K562 (cell line): ENCODE measurements at regions not wholly inside any gene's neighbourhood (a gene's known extent, or its start where the extent isn't known, plus 50 kb on each side); places are given as distances from the start of the nearest gene placed in this dataset.
A peak's percentile ranks its signal among the peaks of the same experiment; 100 is the strongest.

Experiments used
- ATAC-seq: fragments of 200-7000 bp; cut with Tn5 transposase; 3 replicates; pipeline ENCODE4 v1.9.1; 2020; ENCODE audit warnings: moderate library complexity
- BruUV-seq: library from RNA; stranded (reverse); fragments of 400-500 nt; replicated peaks from 2 replicates; lab custom pipeline; 2021; lab: Mats Ljungman, UMichigan
- CTCF ChIA-PET: fragments of 300-600 bp; formaldehyde crosslinking; extraction: SDS; loops from one replicate; lab custom pipeline; 2021; ENCODE audit warnings: low intra/inter-chr PET ratio; lab: Yijun Ruan, JAX
- POLR2A ChIA-PET: fragments of 300-600, 350-650 bp; sonication (Branson Sonifier 250); formaldehyde crosslinking; extraction: SDS; loops from one replicate; lab custom pipeline; 2021; ENCODE audit warnings: antibody characterized with exemption, inconsistent platforms; lab: Yijun Ruan, JAX
- DNase-seq, 4 experiments: peaks; one replicate each; pipeline versions ENCODE4 v3.0.0 to v3.0.0-alpha.2; 2011 to 2018; ENCODE audit warnings: low spot score in 3 of 4, mixed read lengths in 3 of 4; ENCODE audit errors: extremely low read depth in 1 of 4
- FAIRE-seq: peaks from 2 replicates; lab custom pipeline; 2011; peaks lifted over from hg19 to GRCh38; lab: Jason Lieb, UNC
- H2AFZ ChIP-seq: 2 replicates; pipeline ENCODE4 v1.6.0; 2011; ENCODE audit warnings: low read depth, low read length, control low read depth, inconsistent platforms
- H3K27ac ChIP-seq: fragments of 200-600 bp; 3 replicates; pipeline ENCODE4 v1.8.0; 2011; ENCODE audit warnings: low read depth, mild to moderate bottlenecking, control low read depth, inconsistent platforms, low read length, moderate library complexity, mixed read lengths; ENCODE audit errors: extremely low read depth
- H3K27me3 ChIP-seq, 2 experiments: fragments of 300-600 bp in 1 of 2; 2 replicates in 1 of 2; 3 replicates in 1 of 2; pipeline versions ENCODE4 v1.6.0 to v1.8.0; 2011; ENCODE audit warnings: inconsistent platforms in 2 of 2, low read length in 2 of 2, mild to moderate bottlenecking in 1 of 2, mixed read lengths in 1 of 2, moderate library complexity in 1 of 2; ENCODE audit not compliant: control insufficient read depth in 2 of 2, insufficient read depth in 2 of 2
- H3K36me3 ChIP-seq: fragments of 300-600 bp; 3 replicates; pipeline ENCODE4 v1.8.0; 2011; ENCODE audit warnings: mild to moderate bottlenecking, low read length, inconsistent platforms; ENCODE audit not compliant: control insufficient read depth, insufficient read depth
- H3K4me1 ChIP-seq, 2 experiments: fragments of 200-600 bp in 1 of 2; replicated peaks in 1 of 2; 2 replicates in 1 of 2; 3 replicates in 1 of 2; pipeline versions ENCODE4 v1.5.1 to v1.8.0; 2011; ENCODE audit warnings: inconsistent platforms in 2 of 2, low read length in 2 of 2, mild to moderate bottlenecking in 1 of 2, mixed read lengths in 1 of 2, moderate library complexity in 1 of 2; ENCODE audit not compliant: control insufficient read depth in 2 of 2, insufficient read depth in 2 of 2
- H3K4me2 ChIP-seq: 2 replicates; pipeline ENCODE4 v1.6.1; 2011; ENCODE audit warnings: low read length, control low read depth, inconsistent platforms, mixed read lengths; ENCODE audit not compliant: insufficient read depth
- H3K4me3 ChIP-seq: fragments of 200-600 bp; sonication (generic), shearing (Covaris generic); 2 replicates; pipeline ENCODE4 v1.5.1; 2016; ENCODE audit warnings: control low read depth, inconsistent platforms
- H3K79me2 ChIP-seq: fragments of 200-600 bp; 3 replicates; pipeline ENCODE4 v1.8.0; 2011; ENCODE audit warnings: low read length, inconsistent platforms; ENCODE audit not compliant: control insufficient read depth, insufficient read depth
- H3K9ac ChIP-seq, 2 experiments: 2 replicates each; pipeline versions ENCODE4 v1.6.0 to v1.6.1; 2011; ENCODE audit warnings: low read depth in 2 of 2, low read length in 2 of 2, control low read depth in 1 of 2, inconsistent platforms in 1 of 2, mild to moderate bottlenecking in 1 of 2, mixed read lengths in 1 of 2; ENCODE audit not compliant: insufficient read depth in 1 of 2
- H3K9me1 ChIP-seq: one replicate; pipeline ENCODE4 v1.6.0; 2011; ENCODE audit warnings: inconsistent platforms, mild to moderate bottlenecking, low read length, moderate library complexity; ENCODE audit not compliant: control insufficient read depth, insufficient read depth
- H3K9me3 ChIP-seq: replicated peaks from 2 replicates; pipeline ENCODE4 v1.5.1; 2011; ENCODE audit warnings: low read depth, low read length, inconsistent platforms; ENCODE audit not compliant: control insufficient read depth, insufficient read depth
- H4K20me1 ChIP-seq: replicated peaks from 2 replicates; pipeline ENCODE4 v1.6.1; 2011; ENCODE audit warnings: low read length, inconsistent platforms, mixed read lengths; ENCODE audit not compliant: control insufficient read depth, insufficient read depth
- KAT8 ChIP-seq: fragments of 450-650 bp; IDR thresholded peaks from 2 replicates; pipeline ENCODE4 v1.6.1; 2016; ENCODE audit warnings: low read depth, mild to moderate bottlenecking
- L3MBTL2 ChIP-seq: fragments of 450-650 bp; IDR thresholded peaks from 2 replicates; pipeline ENCODE4 v1.6.1; 2016; ENCODE audit warnings: mild to moderate bottlenecking, moderate library complexity
- MAX ChIP-seq: sonication (generic); formaldehyde crosslinking; IDR thresholded peaks from 2 replicates; pipeline ENCODE4 v1.9.0; 2022; ENCODE audit warnings: mild to moderate bottlenecking, missing genetic modification reagents
- MYNN ChIP-seq, 2 experiments: sonication (generic); formaldehyde crosslinking in 1 of 2; IDR thresholded peaks; 2 replicates each; pipeline versions ENCODE4 v1.5.0 to v1.6.1; 2016 to 2020; ENCODE audit warnings: antibody characterized with exemption in 1 of 2, missing genetic modification reagents in 1 of 2
- NKRF ChIP-seq: fragments of 450-650 bp; IDR thresholded peaks from 2 replicates; pipeline ENCODE4 v1.6.1; 2016; ENCODE audit warnings: borderline replicate concordance
- PHB ChIP-seq: fragments of 250-450 bp; sonication (Bioruptor Pico); IDR thresholded peaks from 2 replicates; pipeline ENCODE4 v1.5.0; 2021
- PHF20 ChIP-seq: fragments of 450-650 bp; IDR thresholded peaks from 2 replicates; pipeline ENCODE4 v1.6.1; 2018; ENCODE audit not compliant: partially characterized antibody
- THRB ChIP-seq: fragments of 450-650 bp; formaldehyde crosslinking; conservative IDR thresholded peaks from 2 replicates; pipeline ENCODE4 v1.4.0; 2022; ENCODE audit warnings: mild to moderate bottlenecking, missing genetic modification characterization
- TRIM24 ChIP-seq, 2 experiments: fragments of 450-650 bp; IDR thresholded peaks; 2 replicates each; pipeline ENCODE4 v1.6.1; 2016
- ZBTB26 ChIP-seq: fragments of 450-650 bp; formaldehyde crosslinking; IDR thresholded peaks from 2 replicates; pipeline ENCODE4 v1.4.0; 2022; ENCODE audit warnings: missing genetic modification characterization
- ZNF24 ChIP-seq: fragments of 450-650 bp; IDR thresholded peaks from 2 replicates; pipeline ENCODE4 v1.6.1; 2016
- WGBS: fragments of 100-300 bp; shearing (Covaris generic); methylation state at CpG from one replicate; pipeline ENCODE4 v1.1.6; 2016; ENCODE audit warnings: low coverage, mixed read lengths; ENCODE audit not compliant: insufficient coverage; ENCODE audit errors: missing lambda C conversion rate; 5-methylcytosine and 5-hydroxymethylcytosine counted together
- in situ Hi-C: fragments of 300-500 bp; cut with MboI; formaldehyde crosslinking; loops from 4 replicates; pipeline ENCODE4 v1.15.0; 2018; ENCODE audit warnings: inconsistent platforms, mixed read lengths
- intact Hi-C: fragments of 100-400 bp; cut with micrococcal nuclease; formaldehyde crosslinking; loops from 2 replicates; pipeline ENCODE4 v1.14.2; 2022
- TF ChIP-seq, protein P1 (sequence below): fragments of 450-650 bp; IDR thresholded peaks from 2 replicates; pipeline ENCODE4 v1.6.1; 2017; ENCODE audit warnings: antibody characterized with exemption, mild to moderate bottlenecking

DNA sequence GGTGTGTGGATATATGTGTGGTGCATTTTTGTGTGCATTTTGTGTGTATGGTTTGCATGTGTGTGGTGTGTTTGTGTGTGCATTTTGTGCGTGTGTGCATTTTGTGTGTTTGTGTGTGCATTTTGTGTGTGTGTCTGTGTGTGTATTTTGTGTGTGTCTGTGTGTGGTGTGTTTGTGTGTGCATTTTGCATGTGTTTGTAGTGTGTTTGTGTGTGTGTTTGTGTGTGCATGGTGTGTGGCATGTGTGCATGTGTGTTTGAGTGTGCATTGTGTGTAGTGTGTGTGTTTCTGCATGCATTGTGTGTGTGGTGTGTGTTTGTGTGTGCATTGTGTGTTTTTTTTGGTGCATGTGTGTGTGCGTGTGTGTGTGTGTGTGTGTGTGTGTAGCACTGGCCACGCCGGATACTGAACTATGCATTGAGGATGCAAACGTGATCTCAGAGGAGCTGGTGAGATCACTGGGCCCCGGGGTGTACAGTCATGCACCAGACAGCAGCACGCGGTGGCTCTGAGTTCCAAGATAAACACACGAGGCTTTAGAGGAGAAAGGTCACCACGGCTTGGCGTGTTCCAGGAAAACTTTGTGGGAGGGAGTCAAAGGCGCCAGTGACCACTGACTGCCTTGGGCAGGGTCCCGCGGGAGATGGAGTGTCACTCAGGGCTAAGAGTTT is 106.6 kb upstream of the SHH start:
- ChIA-PET POLR2A (interaction anchor here (0.7 kb wide), 1 partner anchor 16 kb away, joined by 3 read pairs; no protein-coding TSS in a partner anchor), CTCF (no interaction called here)
- no peak overlapping the region for H3K9ac ChIP-seq
- in situ Hi-C loops (no loop called here), intact Hi-C loops (no loop called here)
- H3K9me3 ChIP-seq, result no peaks in the 10 kb centered on the region
- no peak overlapping the region for H3K4me2 ChIP-seq
- WGBS, result 2% methylated on average over 14 of the region's 14 CpGs
- DNase-seq (peak in 1 of 4 experiments; percentile 19), ATAC-seq (peak; percentile 37; the same call in 2 of the 3 replicates), FAIRE-seq (peak; percentile 73)
- H3K9me1 ChIP-seq, result no peaks in the 10 kb centered on the region
- 0 out of 2 replicates have a peak, but pooled peaks cover 8% of the 10 kb centered on the region for H4K20me1 ChIP-seq
- no peaks in the 10 kb centered on the region for H3K79me2 ChIP-seq
- BruUV-seq, result no TSS peak
- no peaks in the 10 kb centered on the region for H3K36me3 ChIP-seq
- peaks cover 0 to 8% of the 10 kb centered on the region in 2 experiments; a peak in 2 of 5 replicates for H3K4me1 ChIP-seq
- H3K27me3 ChIP-seq, result peaks cover 27 to 80% of the 10 kb centered on the region in 2 experiments
- no peak overlapping the region for H3K4me3 ChIP-seq
- no peak overlapping the region for H3K27ac ChIP-seq
- H2AFZ ChIP-seq, result no peak overlapping the region
- no peak for TF ChIP-seq ZNF24
- TF ChIP-seq NKRF, result peak; percentile 8; the same call in 1 of the 2 replicates
- TF ChIP-seq PHB, result no peak
- TF ChIP-seq TRIM24 (IDR thresholded peaks at IDR 0.05), result 0 out of 4 replicates have a peak, but pooled peaks have one; percentile 10 to 18
- peak; percentile 70 for TF ChIP-seq PHF20
- 0 out of 2 replicates have a peak, but pooled peaks have one; percentile 20 for TF ChIP-seq L3MBTL2
- 0 out of 2 replicates have a peak, but pooled peaks have one; percentile 52 for TF ChIP-seq ZBTB26 (CRISPR knock-in tag)
- TF ChIP-seq KAT8, result no peak
- peak; percentile 75 for TF ChIP-seq MAX
- TF ChIP-seq THRB, result 0 out of 2 replicates have a peak, but pooled peaks have one; percentile 52
- TF ChIP-seq, protein P1, sequence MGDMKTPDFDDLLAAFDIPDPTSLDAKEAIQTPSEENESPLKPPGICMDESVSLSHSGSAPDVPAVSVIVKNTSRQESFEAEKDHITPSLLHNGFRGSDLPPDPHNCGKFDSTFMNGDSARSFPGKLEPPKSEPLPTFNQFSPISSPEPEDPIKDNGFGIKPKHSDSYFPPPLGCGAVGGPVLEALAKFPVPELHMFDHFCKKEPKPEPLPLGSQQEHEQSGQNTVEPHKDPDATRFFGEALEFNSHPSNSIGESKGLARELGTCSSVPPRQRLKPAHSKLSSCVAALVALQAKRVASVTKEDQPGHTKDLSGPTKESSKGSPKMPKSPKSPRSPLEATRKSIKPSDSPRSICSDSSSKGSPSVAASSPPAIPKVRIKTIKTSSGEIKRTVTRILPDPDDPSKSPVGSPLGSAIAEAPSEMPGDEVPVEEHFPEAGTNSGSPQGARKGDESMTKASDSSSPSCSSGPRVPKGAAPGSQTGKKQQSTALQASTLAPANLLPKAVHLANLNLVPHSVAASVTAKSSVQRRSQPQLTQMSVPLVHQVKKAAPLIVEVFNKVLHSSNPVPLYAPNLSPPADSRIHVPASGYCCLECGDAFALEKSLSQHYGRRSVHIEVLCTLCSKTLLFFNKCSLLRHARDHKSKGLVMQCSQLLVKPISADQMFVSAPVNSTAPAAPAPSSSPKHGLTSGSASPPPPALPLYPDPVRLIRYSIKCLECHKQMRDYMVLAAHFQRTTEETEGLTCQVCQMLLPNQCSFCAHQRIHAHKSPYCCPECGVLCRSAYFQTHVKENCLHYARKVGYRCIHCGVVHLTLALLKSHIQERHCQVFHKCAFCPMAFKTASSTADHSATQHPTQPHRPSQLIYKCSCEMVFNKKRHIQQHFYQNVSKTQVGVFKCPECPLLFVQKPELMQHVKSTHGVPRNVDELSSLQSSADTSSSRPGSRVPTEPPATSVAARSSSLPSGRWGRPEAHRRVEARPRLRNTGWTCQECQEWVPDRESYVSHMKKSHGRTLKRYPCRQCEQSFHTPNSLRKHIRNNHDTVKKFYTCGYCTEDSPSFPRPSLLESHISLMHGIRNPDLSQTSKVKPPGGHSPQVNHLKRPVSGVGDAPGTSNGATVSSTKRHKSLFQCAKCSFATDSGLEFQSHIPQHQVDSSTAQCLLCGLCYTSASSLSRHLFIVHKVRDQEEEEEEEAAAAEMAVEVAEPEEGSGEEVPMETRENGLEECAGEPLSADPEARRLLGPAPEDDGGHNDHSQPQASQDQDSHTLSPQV, result no peak
- TF ChIP-seq MYNN (IDR thresholded peaks at IDR 0.05), result no peak
- TF ChIP-seq MYNN (CRISPR knock-in tag; IDR thresholded peaks at IDR 0.05), result no peak
